ENCODE measurements at regions not wholly inside any gene's neighbourhood (a gene's known extent, or its start where the extent isn't known, plus 50 kb on each side); places are given as distances from the start of the nearest gene placed in this dataset.

GRCh38 chr1:114342376-114342775 is 168.6 kb downstream of the TRIM33 start:
- H3K4me3 ChIP-seq (ENCODE audit: low read depth, low read length) = no peak overlapping the region
- no peak for DNase-seq (ENCODE audit: low read depth)
- no peak for TF ChIP-seq CTCF (IDR thresholded peaks at IDR 0.05; ENCODE audit: control insufficient read depth, extremely low read depth, insufficient read depth)

- no peak for DNase-seq (ENCODE audit: low read depth)
- TF ChIP-seq CTCF (IDR thresholded peaks at IDR 0.05; ENCODE audit: control insufficient read depth, extremely low read depth, insufficient read depth) = no peak
- H3K4me3 ChIP-seq (ENCODE audit: low read depth, low read length) = no peak overlapping the region
These were observed 169.1 kb downstream of the TRIM33 start for GRCh38 chr1:114341856-114342255.

GRCh38 chr1:114341299-114341698 is 169.7 kb downstream of the TRIM33 start:
- no peak overlapping the region for H3K4me3 ChIP-seq (ENCODE audit: low read depth, low read length)
- TF ChIP-seq CTCF (IDR thresholded peaks at IDR 0.05; ENCODE audit: control insufficient read depth, extremely low read depth, insufficient read depth) = no peak
- DNase-seq (ENCODE audit: low read depth) = no peak

GRCh38 chr1:114340892-114341291 is 170.1 kb downstream of the TRIM33 start:
- TF ChIP-seq CTCF (IDR thresholded peaks at IDR 0.05; ENCODE audit: control insufficient read depth, extremely low read depth, insufficient read depth) = no peak
- no peak overlapping the region for H3K4me3 ChIP-seq (ENCODE audit: low read depth, low read length)
- no peak for DNase-seq (ENCODE audit: low read depth)

GRCh38 chr1:114339379-114339778 is 171.6 kb downstream of the TRIM33 start:
- no peak overlapping the region for H3K4me3 ChIP-seq (ENCODE audit: low read depth, low read length)
- no peak for DNase-seq (ENCODE audit: low read depth)
- no peak for TF ChIP-seq CTCF (IDR thresholded peaks at IDR 0.05; ENCODE audit: control insufficient read depth, extremely low read depth, insufficient read depth)

- H3K4me3 ChIP-seq (ENCODE audit: low read depth, low read length) = no peak overlapping the region
- no peak for DNase-seq (ENCODE audit: low read depth)
- TF ChIP-seq CTCF (IDR thresholded peaks at IDR 0.05; ENCODE audit: control insufficient read depth, extremely low read depth, insufficient read depth) = no peak
These were observed 172.7 kb downstream of the TRIM33 start for GRCh38 chr1:114338191-114338890.

- no peak for TF ChIP-seq CTCF (IDR thresholded peaks at IDR 0.05; ENCODE audit: control insufficient read depth, extremely low read depth, insufficient read depth)
- H3K4me3 ChIP-seq (ENCODE audit: low read depth, low read length) = no peak overlapping the region
- no peak for DNase-seq (ENCODE audit: low read depth)
These were observed 173.6 kb downstream of the TRIM33 start for GRCh38 chr1:114337417-114337816.
